Upper lobe of right lung (tissue), 1 donor: ENCODE measurements at regions not wholly inside any gene's neighbourhood (a gene's known extent, or its start where the extent isn't known, plus 50 kb on each side); places are given as distances from the start of the nearest gene placed in this dataset.

ENCODE experiments used
- ATAC-seq: fragments of 200-7000 bp; cut with Tn5 transposase; one replicate; pipeline ENCODE4 v1.9.1; 2020; ENCODE audit warnings: mild to moderate bottlenecking, moderate library complexity
- DNase-seq: peaks from one replicate; pipeline ENCODE4 v3.0.0-alpha.2; 2020
- H3K27ac ChIP-seq: fragments of 200-600 bp; one replicate; pipeline ENCODE4 v1.8.0; 2022
- H3K27me3 ChIP-seq: fragments of 200-600 bp; one replicate; pipeline ENCODE4 v1.8.0; 2022; ENCODE audit warnings: mild to moderate bottlenecking
- H3K36me3 ChIP-seq: fragments of 200-600 bp; one replicate; pipeline ENCODE4 v1.8.0; 2022
- H3K4me1 ChIP-seq: fragments of 200-600 bp; one replicate; pipeline ENCODE4 v1.8.0; 2022
- H3K4me3 ChIP-seq: fragments of 200-600 bp; one replicate; pipeline ENCODE4 v1.8.0; 2022; ENCODE audit warnings: mild to moderate bottlenecking
- H3K9me3 ChIP-seq: fragments of 200-600 bp; one replicate; pipeline ENCODE4 v1.8.0; 2022
- CTCF ChIP-seq: fragments of 200-600 bp; IDR thresholded peaks from one replicate; pipeline ENCODE4 v1.8.0; 2022; ENCODE audit warnings: antibody characterized with exemption
- intact Hi-C: fragments of 100-400 bp; cut with DNase I; formaldehyde crosslinking; loops from one replicate; pipeline ENCODE4 v1.11.0; 2022
- donor health status: DM: no; HTN: yes; CAD: no; lungs with severe emphysema.

GRCh38 chr6:11833626-11834592, 55.3 kb upstream of the ADTRP start:
- H3K27ac ChIP-seq = no peak overlapping the region
- ATAC-seq (peak; percentile 88), DNase-seq (peak; percentile 72)
- H3K27me3 ChIP-seq = no peaks in the 10 kb centered on the region
- intact Hi-C loops = no loop called here
- H3K36me3 ChIP-seq = no peaks in the 10 kb centered on the region
- no peak overlapping the region for H3K4me3 ChIP-seq
- no peak for TF ChIP-seq CTCF
- H3K9me3 ChIP-seq = no peaks in the 10 kb centered on the region
- no peaks in the 10 kb centered on the region for H3K4me1 ChIP-seq

GRCh38 chr6:11831653-11832052, 53.0 kb upstream of the ADTRP start:
- no peaks in the 10 kb centered on the region for H3K9me3 ChIP-seq
- no peaks in the 10 kb centered on the region for H3K27me3 ChIP-seq
- H3K4me1 ChIP-seq = no peaks in the 10 kb centered on the region
- DNase-seq = no peak
- no peak for TF ChIP-seq CTCF
- intact Hi-C loops = no loop called here
- no peak for ATAC-seq
- no peak overlapping the region for H3K4me3 ChIP-seq
- no peak overlapping the region for H3K27ac ChIP-seq
- H3K36me3 ChIP-seq = no peaks in the 10 kb centered on the region

- Histone ChIP-seq H3K36me3 (no peaks in the 10 kb centered on the region), H3K9me3 (no peaks in the 10 kb centered on the region), H3K27me3 (no peaks in the 10 kb centered on the region), H3K4me1 (no peaks in the 10 kb centered on the region), H3K4me3 (no peak overlapping the region), H3K27ac (no peak overlapping the region)
- ATAC-seq (no peak), DNase-seq (no peak)
- TF ChIP-seq CTCF = no peak
- intact Hi-C loops = no loop called here
Observed at GRCh38 chr6:11830520-11830919, 51.9 kb upstream of the ADTRP start.

- Histone ChIP-seq H3K9me3 (no peaks in the 10 kb centered on the region), H3K4me3 (no peak overlapping the region), H3K36me3 (no peaks in the 10 kb centered on the region), H3K27ac (no peak overlapping the region), H3K4me1 (no peaks in the 10 kb centered on the region), H3K27me3 (no peaks in the 10 kb centered on the region)
- ATAC-seq (no peak), DNase-seq (no peak)
- intact Hi-C loops = no loop called here
- TF ChIP-seq CTCF = no peak
Observed at GRCh38 chr6:11830105-11830504, 51.5 kb upstream of the ADTRP start.

- ATAC-seq (no peak), DNase-seq (no peak)
- TF ChIP-seq CTCF = no peak
- Histone ChIP-seq H3K4me3 (no peak overlapping the region), H3K36me3 (no peaks in the 10 kb centered on the region), H3K27ac (no peak overlapping the region), H3K4me1 (no peaks in the 10 kb centered on the region), H3K27me3 (no peaks in the 10 kb centered on the region), H3K9me3 (no peaks in the 10 kb centered on the region)
- intact Hi-C loops = no loop called here
Observed at GRCh38 chr6:11828262-11828870, 49.8 kb upstream of the ADTRP start.
